Inflammatory macrophage (primary cell): ENCODE measurements at regions not wholly inside any gene's neighbourhood (a gene's known extent, or its start where the extent isn't known, plus 50 kb on each side); places are given as distances from the start of the nearest gene placed in this dataset.
"Not testable (repeated sequence)": the region's sequence is repeated elsewhere in the genome, so short reads cannot be mapped to it uniquely, and the experiment has no call there.

Experiments used
- DNase-seq, 2 donors: peaks; one replicate each; pipeline ENCODE4 v3.0.0-alpha.2; 2020 to 2022

GRCh38 chr15:93816815-93817214 is 414.5 kb upstream of the MCTP2 start:
- DNase-seq: no peak

DNA sequence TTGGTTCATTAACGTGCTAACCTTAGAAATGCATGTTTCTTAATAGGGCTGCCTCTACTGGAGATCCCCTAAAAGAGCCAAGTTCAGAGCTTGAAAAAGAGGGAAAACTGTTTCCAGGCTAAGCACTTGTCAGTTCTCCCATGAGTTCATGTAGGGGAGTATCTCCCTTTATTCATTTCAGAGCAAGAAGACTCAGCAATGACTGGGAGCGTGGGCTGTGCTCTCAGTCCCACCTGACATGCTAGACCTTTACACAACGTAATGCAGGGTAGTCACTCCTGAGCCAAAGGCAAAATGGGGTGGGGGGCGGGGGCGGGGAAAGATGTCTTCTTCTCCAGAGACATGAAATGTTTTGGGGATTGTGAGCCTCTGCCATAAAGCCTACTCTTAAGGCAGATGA is 420.1 kb upstream of the MCTP2 start:
- DNase-seq: no peak

GRCh38 chr15:93809516-93809915 is 421.8 kb upstream of the MCTP2 start:
- DNase-seq: no peak

- no peak for DNase-seq
Observed at GRCh38 chr15:93803421-93804152, 427.8 kb upstream of the MCTP2 start.

- DNase-seq: no peak
Observed at GRCh38 chr15:93801206-93801605, 430.2 kb upstream of the MCTP2 start.

- peak; percentile 3 to 7 for DNase-seq
Observed at GRCh38 chr15:93800805-93801204, 430.6 kb upstream of the MCTP2 start.

DNA sequence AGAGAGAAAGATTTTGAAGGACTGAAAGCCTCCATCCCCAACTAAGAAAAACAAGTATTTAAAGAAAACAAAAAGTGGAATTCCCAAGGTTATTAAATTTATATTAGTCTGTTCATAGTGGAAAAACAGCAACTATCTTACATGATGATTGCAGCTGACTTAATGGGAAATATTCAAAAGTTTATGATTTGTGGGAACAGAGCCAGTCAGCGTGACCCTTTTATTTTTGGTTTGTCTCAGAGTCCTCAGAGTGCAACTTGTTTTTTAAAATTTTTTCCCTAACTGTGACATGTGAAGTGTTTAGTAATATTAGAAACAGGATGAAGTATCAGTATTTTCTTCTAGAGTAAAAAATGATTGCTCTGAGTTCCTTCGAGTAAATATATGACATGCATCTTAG is 441.9 kb upstream of the MCTP2 start:
- DNase-seq: no peak

- no peak for DNase-seq
Observed at GRCh38 chr15:93780073-93780472, 451.3 kb upstream of the MCTP2 start.

DNA sequence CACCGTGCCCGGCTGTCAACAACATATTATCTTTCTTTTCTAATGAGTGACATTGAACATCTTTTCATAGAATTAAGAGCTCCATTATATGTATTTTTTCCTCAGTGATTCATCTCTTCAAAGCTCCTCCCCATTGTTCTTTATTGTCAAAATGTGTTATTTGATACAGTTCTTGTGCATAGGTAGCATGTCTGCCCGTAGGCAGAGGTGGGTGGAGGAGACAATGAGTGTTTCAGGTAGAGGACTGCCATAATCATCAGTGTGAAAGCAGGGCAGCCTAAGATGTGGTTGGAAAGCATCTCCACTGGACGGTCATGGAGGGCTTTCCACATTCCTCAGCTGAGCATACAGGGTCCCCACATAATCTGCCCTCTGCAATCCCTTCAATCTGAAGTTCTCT is 452.0 kb upstream of the MCTP2 start:
- DNase-seq: no peak

DNA sequence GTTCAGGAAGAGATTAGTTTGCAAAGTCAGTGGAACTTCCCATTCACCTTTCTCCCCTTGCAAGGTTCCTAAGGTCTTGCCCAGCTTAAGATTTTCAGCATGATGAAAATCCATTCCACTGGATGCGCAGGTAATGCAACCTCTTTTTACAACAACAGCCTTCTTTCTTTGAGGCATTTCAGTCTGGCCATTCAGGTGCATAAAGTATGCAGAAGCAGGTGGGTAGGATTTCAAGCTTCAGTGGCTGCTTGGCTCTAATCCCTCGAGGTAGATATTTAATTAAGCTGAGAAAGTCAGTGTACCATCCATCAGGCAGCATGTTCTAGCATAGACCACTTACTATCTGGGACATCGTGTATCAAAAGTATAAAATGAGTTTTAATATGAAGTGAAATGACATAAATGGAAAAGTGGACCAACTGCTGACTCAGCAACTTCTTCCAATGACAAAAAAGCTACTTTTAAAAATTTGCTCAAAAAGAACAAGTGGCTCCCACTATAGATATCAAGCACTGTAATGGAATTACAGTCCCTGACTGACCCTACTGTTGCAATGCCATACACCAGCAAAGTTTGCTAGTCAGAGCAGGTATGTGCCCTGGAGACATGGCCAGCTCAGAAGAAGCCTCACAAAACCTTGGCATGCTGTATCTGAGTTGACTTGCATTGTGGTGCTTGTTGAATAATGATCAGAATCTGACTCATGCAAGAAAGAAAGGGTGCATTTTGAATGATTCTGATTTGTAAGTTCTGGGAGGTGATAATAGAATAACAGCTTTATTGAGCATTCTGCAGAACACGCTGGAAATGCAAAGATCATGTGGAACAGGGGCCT is 459.9 kb upstream of the MCTP2 start:
- no peak for DNase-seq

GRCh38 chr15:93770788-93771187 is 460.6 kb upstream of the MCTP2 start:
- DNase-seq: no peak

GRCh38 chr15:93762036-93762435 is 469.3 kb upstream of the MCTP2 start:
- DNase-seq: no peak

DNA sequence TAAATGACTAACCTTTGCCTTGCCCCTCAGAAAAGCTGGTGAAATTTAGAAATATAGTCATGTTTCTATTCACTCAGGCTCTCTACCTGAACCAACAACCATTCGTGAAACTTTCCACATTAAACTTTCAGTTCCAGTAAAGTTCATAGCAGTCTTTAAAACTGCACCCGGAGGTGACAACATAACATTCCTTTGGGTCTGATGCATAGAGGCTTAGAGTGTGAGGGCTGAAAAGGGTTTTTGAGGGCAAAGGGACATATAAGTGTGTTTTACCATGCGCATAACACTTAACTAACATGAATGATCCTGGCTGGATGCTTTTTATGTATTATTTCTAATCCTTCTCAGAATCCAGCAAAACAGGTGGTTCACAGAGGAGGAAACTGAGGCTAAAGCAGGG is 471.7 kb upstream of the MCTP2 start:
- no peak for DNase-seq

GRCh38 chr15:93758824-93759223 is 472.5 kb upstream of the MCTP2 start:
- DNase-seq: no peak

DNA sequence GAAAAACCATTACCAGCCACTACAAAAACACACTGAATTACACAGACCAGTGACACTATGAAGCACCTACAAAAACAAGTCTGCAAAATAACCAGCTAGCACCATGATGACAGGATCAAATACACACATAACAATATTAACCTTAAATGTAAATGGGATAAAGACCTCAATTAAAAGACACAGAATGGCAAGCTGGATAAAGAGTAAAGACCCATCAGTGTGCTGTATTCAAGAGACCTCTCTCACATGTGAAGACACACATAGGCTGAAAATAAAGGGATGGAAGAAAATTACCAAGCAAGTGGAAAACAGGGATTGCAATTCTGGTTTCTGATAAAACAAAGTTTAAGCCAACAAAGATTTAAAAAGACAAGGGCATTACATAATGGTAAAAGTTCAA is 482.7 kb upstream of the MCTP2 start:
- DNase-seq: no peak

DNA sequence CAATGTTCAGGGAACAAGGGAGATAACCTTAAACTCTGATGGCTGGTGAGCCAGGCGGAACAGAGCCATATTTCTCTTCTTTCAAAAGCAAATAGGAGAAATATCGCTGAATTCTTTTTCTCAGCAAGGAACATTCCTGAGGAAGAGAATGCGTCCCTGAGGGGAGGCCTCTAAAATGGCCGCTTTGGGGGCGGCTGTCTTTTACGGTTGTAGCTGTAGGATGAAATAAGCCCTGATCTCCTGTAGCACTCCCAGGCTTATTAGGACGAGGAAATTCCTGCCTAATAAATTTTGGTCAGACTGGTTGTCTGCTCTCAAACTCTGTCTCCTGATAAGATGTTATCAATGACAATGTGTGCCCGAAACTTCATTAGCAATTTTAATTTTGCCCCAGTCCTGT is 496.4 kb upstream of the MCTP2 start:
- DNase-seq: not testable (repeated sequence)

- no peak for DNase-seq
Observed at GRCh38 chr15:93730724-93731123, 500.6 kb upstream of the MCTP2 start.

GRCh38 chr15:93722165-93722564 is 509.2 kb upstream of the MCTP2 start:
- DNase-seq: no peak

GRCh38 chr15:93720607-93721006 is 510.8 kb upstream of the MCTP2 start:
- no peak for DNase-seq

DNA sequence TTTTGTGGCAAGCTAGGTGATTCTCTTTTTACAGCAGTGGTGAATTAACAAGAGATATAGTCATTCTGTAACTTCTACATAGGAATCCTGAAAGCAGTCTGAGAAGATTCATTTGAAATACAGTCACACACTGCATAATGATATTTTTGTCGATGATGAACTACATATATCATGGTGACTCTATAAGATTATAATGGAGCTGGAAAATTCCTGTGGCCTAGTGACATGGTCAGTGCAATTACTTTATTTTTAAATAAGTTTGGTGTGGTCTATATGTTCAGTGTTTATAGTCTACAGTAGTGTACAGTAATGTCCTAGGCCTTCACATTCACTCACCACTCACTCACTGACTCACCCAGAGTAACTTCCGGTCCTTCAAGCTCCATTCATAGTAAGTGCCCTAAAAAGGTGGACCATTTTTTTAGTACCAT is 511.4 kb upstream of the MCTP2 start:
- no peak for DNase-seq

- no peak for DNase-seq
Observed at GRCh38 chr15:93716615-93717231, 514.6 kb upstream of the MCTP2 start.

DNA sequence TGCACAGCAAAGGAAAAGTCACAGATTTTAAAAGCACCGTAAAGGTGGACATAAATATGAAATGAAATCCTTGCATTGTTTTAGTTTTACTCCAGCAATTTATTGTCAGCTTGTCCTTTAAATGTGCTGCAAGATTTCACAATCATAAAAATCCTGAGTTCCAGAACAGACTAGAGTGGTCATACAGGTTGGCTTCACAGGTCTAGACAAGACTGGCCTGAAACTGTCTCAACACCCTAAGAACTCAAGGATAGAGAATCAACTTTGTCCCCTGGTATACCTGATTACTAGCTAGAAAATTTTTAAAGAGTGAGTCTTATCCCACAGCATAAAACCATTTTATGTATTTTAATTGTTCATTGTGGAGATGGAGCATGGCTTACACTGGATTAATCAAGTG is 521.7 kb upstream of the MCTP2 start:
- DNase-seq: no peak

DNA sequence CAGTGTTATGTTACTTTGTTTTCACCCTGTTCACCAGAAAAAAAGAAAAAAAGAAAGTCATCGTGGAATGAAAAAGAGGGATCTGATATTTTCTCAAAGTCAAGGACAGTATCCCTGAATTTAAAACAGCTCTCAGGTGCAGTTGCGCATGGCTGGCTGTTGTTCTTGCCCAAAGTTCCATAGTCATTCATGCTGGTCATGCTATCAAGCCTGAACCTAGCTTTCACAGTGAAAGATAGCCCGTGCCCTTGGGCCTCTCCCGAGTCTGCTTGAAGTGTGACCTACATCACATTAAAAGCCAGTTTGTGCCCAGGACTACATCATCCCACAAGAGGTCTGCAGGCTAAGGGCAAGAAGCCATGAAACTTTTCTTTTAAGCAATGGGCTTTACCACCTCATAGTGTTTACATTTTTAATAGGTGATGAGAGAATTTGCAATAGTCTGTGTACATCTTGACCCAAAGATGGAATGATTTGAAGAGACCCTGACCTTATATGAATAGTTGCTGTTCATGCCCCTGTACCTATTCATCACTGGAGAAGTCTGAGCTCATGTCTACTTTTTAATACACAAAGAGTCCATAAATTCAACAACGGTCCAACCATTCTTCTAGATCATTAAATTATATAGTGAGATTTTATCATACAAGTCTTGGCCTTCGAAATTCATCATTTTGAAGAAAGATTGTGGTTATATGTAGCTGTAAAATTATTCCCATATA is 522.5 kb upstream of the MCTP2 start:
- DNase-seq: no peak
